ENCODE measurements at regions not wholly inside any gene's neighbourhood (a gene's known extent, or its start where the extent isn't known, plus 50 kb on each side); places are given as distances from the start of the nearest gene placed in this dataset.

GRCh38 chr5:60517850-60518249, 182.1 kb downstream of the DEPDC1B start:
- intact Hi-C loops (cut with DNase I, micrococcal nuclease) = no loop called here
- Histone ChIP-seq H3K27me3 (ENCODE audit: control insufficient read depth in 1 of 2, insufficient read depth in 2 of 2, low read length in 2 of 2) (no peaks in the 10 kb centered on the region), H3K36me3 (ENCODE audit: insufficient read depth, low read length) (no peaks in the 10 kb centered on the region), H3K4me3 (ENCODE audit: low read length) (no peak overlapping the region), H3K27ac (ENCODE audit: low read depth in 1 of 2, low read length in 2 of 2) (no peak overlapping the region), H3K9me3 (ENCODE audit: control insufficient read depth in 1 of 2, insufficient read depth in 1 of 2, low read length in 2 of 2) (peaks cover 0 to 15% of the 10 kb centered on the region in 2 experiments), H3K4me1 (ENCODE audit: insufficient read depth, low read length) (no peaks in the 10 kb centered on the region)
- no peak for TF ChIP-seq CTCF (IDR thresholded peaks at IDR 0.05)
- ChIA-PET CTCF (no interaction called here), POLR2A (no interaction called here)
- H3K27ac Mint-ChIP-seq = no peak overlapping the region
- H3K36me3 Mint-ChIP-seq (ENCODE audit: low read depth) = no peaks in the 10 kb centered on the region
- peaks cover 5% of the 10 kb centered on the region for H3K27me3 Mint-ChIP-seq
- no peak overlapping the region for H3K4me3 Mint-ChIP-seq
- DNase-seq (no peak), ATAC-seq (ENCODE audit: poor library complexity) (no peak)
- no peaks in the 10 kb centered on the region for H3K4me1 Mint-ChIP-seq (ENCODE audit: low read depth)
- no peaks in the 10 kb centered on the region for H3K9me3 Mint-ChIP-seq

GRCh38 chr5:60517094-60517694, 182.8 kb downstream of the DEPDC1B start:
- POLR2A ChIA-PET = no interaction called here
- Histone ChIP-seq H3K27me3 (ENCODE audit: control insufficient read depth in 1 of 2, insufficient read depth in 2 of 2, low read length in 2 of 2) (no peaks in the 10 kb centered on the region), H3K27ac (ENCODE audit: low read depth in 1 of 2, low read length in 2 of 2) (no peak overlapping the region), H3K4me3 (ENCODE audit: low read length) (no peak overlapping the region), H3K9me3 (ENCODE audit: control insufficient read depth in 1 of 2, insufficient read depth in 1 of 2, low read length in 2 of 2) (peaks cover 0 to 15% of the 10 kb centered on the region in 2 experiments), H3K36me3 (ENCODE audit: insufficient read depth, low read length) (no peaks in the 10 kb centered on the region), H3K4me1 (ENCODE audit: insufficient read depth, low read length) (no peaks in the 10 kb centered on the region)
- H3K27ac Mint-ChIP-seq = no peak overlapping the region
- H3K27me3 Mint-ChIP-seq = peaks cover 5% of the 10 kb centered on the region
- H3K4me3 Mint-ChIP-seq = no peak overlapping the region
- H3K9me3 Mint-ChIP-seq = no peaks in the 10 kb centered on the region
- ATAC-seq (ENCODE audit: poor library complexity) = no peak
- CTCF ChIA-PET = no interaction called here
- intact Hi-C loops (cut with DNase I, micrococcal nuclease) = no loop called here
- no peak for DNase-seq
- TF ChIP-seq CTCF (IDR thresholded peaks at IDR 0.05) = no peak
- no peaks in the 10 kb centered on the region for H3K4me1 Mint-ChIP-seq (ENCODE audit: low read depth)
- no peaks in the 10 kb centered on the region for H3K36me3 Mint-ChIP-seq (ENCODE audit: low read depth)

DNA sequence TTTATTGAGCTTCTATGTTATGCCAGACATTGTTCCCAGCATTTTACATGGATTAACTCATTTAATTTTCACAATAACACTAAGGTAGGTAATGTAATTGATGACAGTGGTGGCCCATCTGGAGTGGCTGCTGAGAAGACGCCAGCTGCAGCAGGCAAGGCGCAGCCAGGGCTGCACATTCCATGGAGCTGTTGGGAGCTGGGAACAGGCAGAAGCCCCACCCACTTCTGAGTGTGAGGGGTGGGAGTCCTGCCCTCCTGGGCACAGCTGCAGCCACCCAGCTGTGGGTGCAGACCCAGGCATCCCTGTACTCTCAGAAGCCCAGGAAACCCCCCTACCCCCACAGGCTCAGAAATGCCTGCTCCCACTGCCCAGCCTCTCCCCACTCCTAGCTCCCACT, 183.3 kb downstream of the DEPDC1B start:
- no peak overlapping the region for H3K27ac ChIP-seq (ENCODE audit: low read depth in 1 of 2, low read length in 2 of 2)
- H3K27me3 ChIP-seq (ENCODE audit: control insufficient read depth in 1 of 2, insufficient read depth in 2 of 2, low read length in 2 of 2) = no peaks in the 10 kb centered on the region
- peaks cover 0 to 15% of the 10 kb centered on the region in 2 experiments for H3K9me3 ChIP-seq (ENCODE audit: control insufficient read depth in 1 of 2, insufficient read depth in 1 of 2, low read length in 2 of 2)
- CTCF ChIA-PET = no interaction called here
- no peaks in the 10 kb centered on the region for H3K9me3 Mint-ChIP-seq
- intact Hi-C loops (cut with DNase I, micrococcal nuclease) = no loop called here
- no peak for TF ChIP-seq CTCF (IDR thresholded peaks at IDR 0.05)
- H3K27me3 Mint-ChIP-seq = peaks cover 5% of the 10 kb centered on the region
- no peaks in the 10 kb centered on the region for H3K4me1 ChIP-seq (ENCODE audit: insufficient read depth, low read length)
- no peaks in the 10 kb centered on the region for H3K36me3 ChIP-seq (ENCODE audit: insufficient read depth, low read length)
- H3K4me3 Mint-ChIP-seq = no peak overlapping the region
- ATAC-seq (ENCODE audit: poor library complexity) = no peak
- H3K4me3 ChIP-seq (ENCODE audit: low read length) = no peak overlapping the region
- no peaks in the 10 kb centered on the region for H3K4me1 Mint-ChIP-seq (ENCODE audit: low read depth)
- no peak overlapping the region for H3K27ac Mint-ChIP-seq
- no peaks in the 10 kb centered on the region for H3K36me3 Mint-ChIP-seq (ENCODE audit: low read depth)
- POLR2A ChIA-PET = no interaction called here
- no peak for DNase-seq
